GM21825 (cell line): ENCODE measurements at regions not wholly inside any gene's neighbourhood (a gene's known extent, or its start where the extent isn't known, plus 50 kb on each side); places are given as distances from the start of the nearest gene placed in this dataset.
"Not testable (repeated sequence)": the region's sequence is repeated elsewhere in the genome, so short reads cannot be mapped to it uniquely, and the experiment has no call there.

Experiments used
- ATAC-seq: cut with Tn5 transposase; IDR thresholded peaks from one replicate; pipeline ENCODE4 v1.9.1; 2021; ENCODE audit warnings: mild to moderate bottlenecking, moderate library complexity; ENCODE audit not compliant: unreplicated experiment

- ATAC-seq: no peak
These were observed 134.8 kb upstream of the SLC4A4 start for GRCh38 chr4:71204056-71204455.

- no peak for ATAC-seq
These were observed 132.1 kb upstream of the SLC4A4 start for GRCh38 chr4:71206763-71207162.

- no peak for ATAC-seq
These were observed 129.7 kb upstream of the SLC4A4 start for GRCh38 chr4:71209161-71209560.

- no peak for ATAC-seq
These were observed 128.0 kb upstream of the SLC4A4 start for GRCh38 chr4:71210823-71211222.

GRCh38 chr4:71211748-71212147 is 127.1 kb upstream of the SLC4A4 start:
- no peak for ATAC-seq

- no peak for ATAC-seq
These were observed 126.6 kb upstream of the SLC4A4 start for GRCh38 chr4:71212216-71212615.

- ATAC-seq: no peak
These were observed 124.2 kb upstream of the SLC4A4 start for GRCh38 chr4:71214578-71214977.

GRCh38 chr4:71216316-71216959 is 122.4 kb upstream of the SLC4A4 start:
- no peak for ATAC-seq

GRCh38 chr4:71217688-71218087 is 121.1 kb upstream of the SLC4A4 start:
- ATAC-seq: no peak

- ATAC-seq: not testable (repeated sequence)
These were observed 118.0 kb upstream of the SLC4A4 start for GRCh38 chr4:71220848-71221247.

- ATAC-seq: no peak
These were observed 117.0 kb upstream of the SLC4A4 start for GRCh38 chr4:71221510-71222466.

GRCh38 chr4:71222661-71223060 is 116.2 kb upstream of the SLC4A4 start:
- ATAC-seq: no peak

- ATAC-seq: no peak
These were observed 109.1 kb upstream of the SLC4A4 start for GRCh38 chr4:71229477-71230270.

- ATAC-seq: no peak
These were observed 108.3 kb upstream of the SLC4A4 start for GRCh38 chr4:71230271-71231128.

GRCh38 chr4:71231129-71232055 is 107.4 kb upstream of the SLC4A4 start:
- no peak for ATAC-seq

- no peak for ATAC-seq
These were observed 106.8 kb upstream of the SLC4A4 start for GRCh38 chr4:71232056-71232430.

GRCh38 chr4:71232846-71233245 is 106.0 kb upstream of the SLC4A4 start:
- ATAC-seq: no peak

- ATAC-seq: no peak
These were observed 103.3 kb upstream of the SLC4A4 start for GRCh38 chr4:71235311-71236201.
